B cell (primary cell): ENCODE measurements at regions not wholly inside any gene's neighbourhood (a gene's known extent, or its start where the extent isn't known, plus 50 kb on each side); places are given as distances from the start of the nearest gene placed in this dataset.

Experiments
- ATAC-seq: fragments of 200-7000 bp; cut with Tn5 transposase; one replicate; pipeline ENCODE4 v1.10.0; 2021; ENCODE audit warnings: low read depth, mild to moderate bottlenecking, moderate number of reproducible peaks, moderate library complexity
- CTCF ChIA-PET: fragments of 350-600 bp; sonication (Branson Sonifier 250); formaldehyde crosslinking; loops from one replicate; lab custom pipeline; 2021; ENCODE audit warnings: antibody characterized with exemption, inconsistent platforms; lab: Charles Lee
- POLR2A ChIA-PET: fragments of 350-600 bp; sonication (Branson Sonifier 250); formaldehyde crosslinking; loops from one replicate; lab custom pipeline; 2021; ENCODE audit warnings: antibody characterized with exemption; lab: Charles Lee
- DNase-seq: peaks from one replicate; pipeline ENCODE4 v3.0.0; 2013
- H2AFZ ChIP-seq: 2 replicates; pipeline ENCODE4 v1.6.1; 2012; ENCODE audit warnings: mild to moderate bottlenecking, low read depth, low read length; ENCODE audit not compliant: insufficient read depth, poor library complexity, severe bottlenecking
- H3K27ac ChIP-seq, 2 donors: 1 replicate in 1 of 2; 2 replicates in 1 of 2; pipeline ENCODE4 v1.5.1; 2012 to 2013; ENCODE audit warnings: low read length in 2 of 2, mild to moderate bottlenecking in 2 of 2, moderate library complexity in 1 of 2
- H3K27me3 ChIP-seq, 4 experiments: fragments of 200-600 bp in 1 of 4; sonication (generic) in 1 of 4; replicated peaks in 1 of 4; 1 replicate in 2 of 4; 2 replicates in 2 of 4; pipeline versions ENCODE4 v1.6.1 to v1.7.0; 2013 to 2016; ENCODE audit warnings: low read length in 3 of 4, mild to moderate bottlenecking in 2 of 4, mixed read lengths in 1 of 4, moderate library complexity in 1 of 4; ENCODE audit not compliant: insufficient read depth in 4 of 4, control insufficient read depth in 3 of 4; ENCODE audit errors: control extremely low read depth in 1 of 4
- H3K36me3 ChIP-seq, 2 experiments: replicated peaks in 1 of 2; 1 replicate in 1 of 2; 2 replicates in 1 of 2; pipeline versions ENCODE4 v1.6.1 to v1.7.1; 2013; ENCODE audit warnings: low read length in 1 of 2; ENCODE audit not compliant: insufficient read depth in 2 of 2, control insufficient read depth in 1 of 2; ENCODE audit errors: control extremely low read depth in 1 of 2, extremely low read depth in 1 of 2
- H3K4me1 ChIP-seq, 2 donors: fragments of 200-600 bp in 1 of 2; sonication (generic) in 1 of 2; 1 replicate in 1 of 2; 2 replicates in 1 of 2; pipeline versions ENCODE4 v1.5.1 to v1.6.1; 2013 to 2017; ENCODE audit warnings: low read length in 2 of 2; ENCODE audit not compliant: control insufficient read depth in 2 of 2, insufficient read depth in 2 of 2
- H3K4me2 ChIP-seq: replicated peaks from 2 replicates; pipeline ENCODE3; 2012; ENCODE audit warnings: mild to moderate bottlenecking, low read depth, low read length; ENCODE audit not compliant: poor library complexity, severe bottlenecking
- H3K4me3 ChIP-seq, 5 experiments: fragments of 200-600 bp in 1 of 5; sonication (generic) in 1 of 5; 1 replicate in 3 of 5; 2 replicates in 2 of 5; pipeline versions ENCODE4 v1.5.1 to v1.7.0; 2011 to 2016; ENCODE audit warnings: low read length in 4 of 5, mild to moderate bottlenecking in 4 of 5, low read depth in 2 of 5, control low read depth in 1 of 5, moderate library complexity in 1 of 5; ENCODE audit not compliant: insufficient read depth in 1 of 5; ENCODE audit errors: control extremely low read depth in 1 of 5, extremely low read depth in 1 of 5
- H3K79me2 ChIP-seq: fragments of 200-600 bp; sonication (generic); one replicate; pipeline ENCODE4 v1.6.0; 2016; ENCODE audit warnings: low read length; ENCODE audit not compliant: control insufficient read depth, insufficient read depth
- H3K9ac ChIP-seq: fragments of 200-600 bp; sonication (generic); 2 replicates; pipeline ENCODE4 v1.6.1; 2017; ENCODE audit warnings: mild to moderate bottlenecking, low read length, moderate library complexity
- H3K9me3 ChIP-seq, 3 donors: one replicate each; pipeline versions ENCODE4 v1.6.1 to v1.7.1; 2013; ENCODE audit warnings: low read length in 2 of 3; ENCODE audit not compliant: control insufficient read depth in 2 of 3, insufficient read depth in 1 of 3; ENCODE audit errors: control extremely low read depth in 1 of 3
- H4K20me1 ChIP-seq: 2 replicates; pipeline ENCODE4 v1.6.0; 2012; ENCODE audit warnings: mild to moderate bottlenecking, low read length; ENCODE audit not compliant: insufficient read depth, control insufficient read depth, poor library complexity, severe bottlenecking
- H3K27ac Mint-ChIP-seq: one replicate; pipeline ENCODE4 v1.8.0; 2021; ENCODE audit warnings: mixed read lengths
- H3K27me3 Mint-ChIP-seq: one replicate; pipeline ENCODE4 v1.8.0; 2021; ENCODE audit warnings: mixed read lengths
- H3K4me1 Mint-ChIP-seq: one replicate; pipeline ENCODE4 v1.8.0; 2021; ENCODE audit warnings: mixed read lengths
- H3K4me3 Mint-ChIP-seq: one replicate; pipeline ENCODE4 v1.8.0; 2021; ENCODE audit warnings: mixed read lengths
- H3K9me3 Mint-ChIP-seq: one replicate; pipeline ENCODE4 v1.8.0; 2022; ENCODE audit warnings: mixed read lengths; ENCODE audit not compliant: insufficient read depth
- EZH2 ChIP-seq: IDR thresholded peaks from 2 replicates; pipeline ENCODE4 v1.6.1; 2012; ENCODE audit warnings: borderline replicate concordance, low read depth, mild to moderate bottlenecking, moderate library complexity, low read length; ENCODE audit not compliant: insufficient read depth, poor library complexity, severe bottlenecking
- intact Hi-C: fragments of 100-400 bp; cut with micrococcal nuclease; formaldehyde crosslinking; loops from one replicate; pipeline ENCODE4 v1.10.0; 2022
- TF ChIP-seq, protein P1 (sequence below): fragments of 200-600 bp; IDR thresholded peaks from one replicate; pipeline ENCODE4 v1.8.0; 2022; ENCODE audit warnings: antibody characterized with exemption, mild to moderate bottlenecking

DNA sequence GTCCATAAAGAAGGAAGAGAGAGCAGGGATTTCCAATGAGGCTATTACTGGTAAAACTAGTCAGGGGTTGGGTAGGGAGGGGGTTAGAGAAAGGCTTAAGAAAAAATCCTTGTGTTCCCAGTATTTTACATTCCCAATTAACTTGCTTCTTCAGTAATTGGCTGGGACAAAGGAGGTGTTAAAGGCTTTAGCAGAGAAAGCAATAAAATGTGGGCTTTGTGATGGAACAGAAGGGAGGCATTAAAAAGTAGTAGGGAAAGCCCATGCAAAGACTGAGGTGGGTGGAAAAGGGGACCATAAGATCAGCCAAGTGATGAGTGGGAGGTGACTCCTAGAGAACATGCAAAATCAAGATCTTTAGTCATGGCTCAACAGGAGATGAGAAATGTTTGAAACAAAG lies 1467.2 kb downstream of the RPA4 start:
- no peaks in the 10 kb centered on the region for H3K4me1 ChIP-seq
- Mint-ChIP-seq H3K4me1 (no peaks in the 10 kb centered on the region), H3K27ac (no peak overlapping the region), H3K9me3 (no peaks in the 10 kb centered on the region), H3K4me3 (no peak overlapping the region), H3K27me3 (no peaks in the 10 kb centered on the region)
- no peak overlapping the region for H3K4me2 ChIP-seq
- intact Hi-C loops: no loop called here
- no peaks in the 10 kb centered on the region for H4K20me1 ChIP-seq
- ATAC-seq: no peak
- ChIA-PET CTCF (no interaction called here), POLR2A (no interaction called here)
- TF ChIP-seq, protein P1, sequence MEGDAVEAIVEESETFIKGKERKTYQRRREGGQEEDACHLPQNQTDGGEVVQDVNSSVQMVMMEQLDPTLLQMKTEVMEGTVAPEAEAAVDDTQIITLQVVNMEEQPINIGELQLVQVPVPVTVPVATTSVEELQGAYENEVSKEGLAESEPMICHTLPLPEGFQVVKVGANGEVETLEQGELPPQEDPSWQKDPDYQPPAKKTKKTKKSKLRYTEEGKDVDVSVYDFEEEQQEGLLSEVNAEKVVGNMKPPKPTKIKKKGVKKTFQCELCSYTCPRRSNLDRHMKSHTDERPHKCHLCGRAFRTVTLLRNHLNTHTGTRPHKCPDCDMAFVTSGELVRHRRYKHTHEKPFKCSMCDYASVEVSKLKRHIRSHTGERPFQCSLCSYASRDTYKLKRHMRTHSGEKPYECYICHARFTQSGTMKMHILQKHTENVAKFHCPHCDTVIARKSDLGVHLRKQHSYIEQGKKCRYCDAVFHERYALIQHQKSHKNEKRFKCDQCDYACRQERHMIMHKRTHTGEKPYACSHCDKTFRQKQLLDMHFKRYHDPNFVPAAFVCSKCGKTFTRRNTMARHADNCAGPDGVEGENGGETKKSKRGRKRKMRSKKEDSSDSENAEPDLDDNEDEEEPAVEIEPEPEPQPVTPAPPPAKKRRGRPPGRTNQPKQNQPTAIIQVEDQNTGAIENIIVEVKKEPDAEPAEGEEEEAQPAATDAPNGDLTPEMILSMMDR: no peak
- no peak for TF ChIP-seq EZH2
- no peak overlapping the region for H3K4me3 ChIP-seq
- no peak overlapping the region for H3K9ac ChIP-seq
- H2AFZ ChIP-seq: no peak overlapping the region
- no peak for DNase-seq
- no peaks in the 10 kb centered on the region for H3K27me3 ChIP-seq
- H3K27ac ChIP-seq: no peak overlapping the region
- no peaks in the 10 kb centered on the region for H3K9me3 ChIP-seq
- no peaks in the 10 kb centered on the region for H3K79me2 ChIP-seq
- no peaks in the 10 kb centered on the region for H3K36me3 ChIP-seq

DNA sequence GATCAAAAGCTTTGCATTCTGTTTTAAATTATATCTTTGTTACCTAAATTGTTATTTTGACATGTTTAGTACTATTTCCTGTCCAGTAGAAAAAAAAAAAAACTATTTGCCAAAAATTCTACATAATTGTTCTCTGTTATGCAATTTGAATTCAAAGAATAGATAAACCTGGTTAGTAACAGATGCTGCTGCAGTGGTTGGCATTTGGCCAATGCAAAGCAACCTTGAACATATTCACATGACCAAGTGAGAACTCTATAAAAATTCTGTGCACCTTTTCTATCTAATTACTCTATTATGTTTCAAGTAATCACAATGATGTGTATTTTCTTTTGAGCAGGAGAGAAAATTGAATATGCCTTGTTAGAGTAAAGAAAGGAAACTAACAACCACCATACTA lies 1473.4 kb downstream of the RPA4 start:
- H3K27me3 ChIP-seq: no peaks in the 10 kb centered on the region
- Mint-ChIP-seq H3K4me1 (no peaks in the 10 kb centered on the region), H3K27ac (no peak overlapping the region), H3K4me3 (no peak overlapping the region), H3K9me3 (no peaks in the 10 kb centered on the region), H3K27me3 (no peaks in the 10 kb centered on the region)
- ATAC-seq (no peak), DNase-seq (no peak)
- CTCF ChIA-PET: no interaction called here
- no peak overlapping the region for H3K27ac ChIP-seq
- no peaks in the 10 kb centered on the region for H3K9me3 ChIP-seq
- no peak overlapping the region for H3K4me2 ChIP-seq
- H2AFZ ChIP-seq: no peak overlapping the region
- no peaks in the 10 kb centered on the region for H3K36me3 ChIP-seq
- no peaks in the 10 kb centered on the region for H4K20me1 ChIP-seq
- no peaks in the 10 kb centered on the region for H3K4me1 ChIP-seq
- H3K9ac ChIP-seq: no peak overlapping the region
- intact Hi-C loops: no loop called here
- no peak for TF ChIP-seq EZH2
- TF ChIP-seq, protein P1: no peak
- POLR2A ChIA-PET: no interaction called here
- H3K79me2 ChIP-seq: no peaks in the 10 kb centered on the region
- H3K4me3 ChIP-seq: no peak overlapping the region
